ENCODE measurements at regions not wholly inside any gene's neighbourhood (a gene's known extent, or its start where the extent isn't known, plus 50 kb on each side); places are given as distances from the start of the nearest gene placed in this dataset.

DNA sequence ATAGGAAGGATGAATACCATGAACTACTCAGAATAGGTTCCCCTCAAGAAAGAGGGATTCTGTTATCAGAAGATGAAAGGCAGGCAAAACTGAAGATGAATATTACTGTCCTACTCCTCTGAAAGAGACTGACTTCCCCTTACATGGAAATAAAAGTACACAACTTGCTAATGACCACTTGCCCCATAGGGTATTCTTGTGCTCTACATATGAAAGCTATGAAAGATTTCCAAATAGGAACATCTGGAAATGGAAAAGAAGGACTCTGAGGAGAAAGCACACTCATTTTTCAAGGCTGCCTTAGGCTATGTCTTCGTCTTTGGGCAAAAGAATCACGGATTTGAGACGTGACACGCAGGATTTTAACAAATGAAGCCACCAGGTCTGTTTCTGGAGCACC, 170.1 kb upstream of the DAB1 start:
- H3K36me3 Mint-ChIP-seq: no peaks in the 10 kb centered on the region
- no peak overlapping the region for H3K4me2 ChIP-seq
- H3K4me3 ChIP-seq: no peak overlapping the region
- peaks cover 21% of the 10 kb centered on the region for H3K4me1 Mint-ChIP-seq
- no peak overlapping the region for H3K9ac ChIP-seq
- no peaks in the 10 kb centered on the region for H3K36me3 ChIP-seq
- no peaks in the 10 kb centered on the region for H3K27me3 ChIP-seq
- peaks cover 18% of the 10 kb centered on the region for H3K4me1 ChIP-seq
- DNase-seq (ENCODE audit: low spot score): no peak
- no peaks in the 10 kb centered on the region for H4K20me1 ChIP-seq (ENCODE audit: low read depth)
- peaks cover 2% of the 10 kb centered on the region for H3K27me3 Mint-ChIP-seq (ENCODE audit: insufficient read depth, low read depth)
- H3K79me2 ChIP-seq (ENCODE audit: low read depth): no peaks in the 10 kb centered on the region
- H2AFZ ChIP-seq (replicated peaks): no peak overlapping the region
- H3K4me3 Mint-ChIP-seq: no peak overlapping the region
- H3K27ac Mint-ChIP-seq: no peak overlapping the region
- TF ChIP-seq, protein P1, sequence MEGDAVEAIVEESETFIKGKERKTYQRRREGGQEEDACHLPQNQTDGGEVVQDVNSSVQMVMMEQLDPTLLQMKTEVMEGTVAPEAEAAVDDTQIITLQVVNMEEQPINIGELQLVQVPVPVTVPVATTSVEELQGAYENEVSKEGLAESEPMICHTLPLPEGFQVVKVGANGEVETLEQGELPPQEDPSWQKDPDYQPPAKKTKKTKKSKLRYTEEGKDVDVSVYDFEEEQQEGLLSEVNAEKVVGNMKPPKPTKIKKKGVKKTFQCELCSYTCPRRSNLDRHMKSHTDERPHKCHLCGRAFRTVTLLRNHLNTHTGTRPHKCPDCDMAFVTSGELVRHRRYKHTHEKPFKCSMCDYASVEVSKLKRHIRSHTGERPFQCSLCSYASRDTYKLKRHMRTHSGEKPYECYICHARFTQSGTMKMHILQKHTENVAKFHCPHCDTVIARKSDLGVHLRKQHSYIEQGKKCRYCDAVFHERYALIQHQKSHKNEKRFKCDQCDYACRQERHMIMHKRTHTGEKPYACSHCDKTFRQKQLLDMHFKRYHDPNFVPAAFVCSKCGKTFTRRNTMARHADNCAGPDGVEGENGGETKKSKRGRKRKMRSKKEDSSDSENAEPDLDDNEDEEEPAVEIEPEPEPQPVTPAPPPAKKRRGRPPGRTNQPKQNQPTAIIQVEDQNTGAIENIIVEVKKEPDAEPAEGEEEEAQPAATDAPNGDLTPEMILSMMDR (IDR thresholded peaks at IDR 0.05): no peak
- TF ChIP-seq EZH2phosphoT487 (IDR thresholded peaks at IDR 0.05) (no peak), EZH2 (IDR thresholded peaks at IDR 0.05) (no peak)
- peaks cover 12% of the 10 kb centered on the region for H3F3A ChIP-seq (ENCODE audit: low read depth)
- no peaks in the 10 kb centered on the region for H3K9me3 ChIP-seq (ENCODE audit: low read depth)
- H3K27ac ChIP-seq: no peak overlapping the region
- H3K9me3 Mint-ChIP-seq: no peaks in the 10 kb centered on the region

DNA sequence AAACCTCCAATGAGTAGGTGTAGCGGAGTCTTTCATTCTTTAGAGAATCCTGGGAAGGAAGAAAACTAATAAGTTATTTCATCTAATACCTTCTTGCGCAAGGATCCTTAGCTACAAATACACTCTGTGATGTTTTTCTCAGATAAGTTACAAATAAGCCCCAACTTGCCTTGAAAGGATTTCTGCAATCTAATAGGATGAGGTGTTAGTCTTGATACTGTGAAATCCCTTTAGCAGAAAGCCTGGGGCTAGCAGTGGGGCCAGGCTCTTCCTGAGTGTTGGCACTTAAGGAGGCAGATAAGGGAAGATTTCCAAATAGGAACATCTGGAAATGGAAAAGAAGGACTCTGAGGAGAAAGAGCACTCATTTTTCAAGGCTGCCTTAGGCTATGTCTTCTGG, 168.0 kb upstream of the DAB1 start:
- DNase-seq (ENCODE audit: low spot score): no peak
- no peak overlapping the region for H3K4me3 Mint-ChIP-seq

DNA sequence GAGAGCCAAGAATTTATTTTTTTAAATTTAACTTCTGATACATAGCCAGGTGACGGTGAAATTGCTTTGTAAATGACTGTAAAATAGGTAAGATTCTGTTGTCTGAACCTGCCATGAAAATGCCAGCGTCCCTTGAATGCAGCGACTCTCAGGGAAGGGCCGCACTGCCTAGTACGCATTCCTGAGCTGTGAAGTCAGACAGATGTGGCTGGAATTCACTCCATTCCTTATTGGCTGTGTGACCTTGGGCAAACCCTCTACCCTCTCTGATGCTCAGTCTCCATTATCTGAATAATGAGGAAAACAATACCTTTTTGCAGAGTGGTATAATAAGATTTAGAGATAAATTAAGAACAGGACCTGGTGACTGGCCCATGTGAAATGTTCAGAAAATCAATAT, 167.1 kb upstream of the DAB1 start:
- TF ChIP-seq EZH2 (IDR thresholded peaks at IDR 0.05): no peak
- TF ChIP-seq, protein P1 (IDR thresholded peaks at IDR 0.05): no peak
- no peak for TF ChIP-seq EZH2phosphoT487 (IDR thresholded peaks at IDR 0.05)
- Mint-ChIP-seq H3K27me3 (ENCODE audit: insufficient read depth, low read depth) (peaks cover 4% of the 10 kb centered on the region), H3K4me3 (no peak overlapping the region), H3K27ac (no peak overlapping the region), H3K9me3 (no peaks in the 10 kb centered on the region), H3K36me3 (no peaks in the 10 kb centered on the region), H3K4me1 (peaks cover 2% of the 10 kb centered on the region)
- Histone ChIP-seq H2AFZ (replicated peaks) (no peak overlapping the region), H3K27ac (no peak overlapping the region), H3K27me3 (no peaks in the 10 kb centered on the region), H3K79me2 (ENCODE audit: low read depth) (no peaks in the 10 kb centered on the region), H3K4me3 (no peak overlapping the region), H3K9me3 (ENCODE audit: low read depth) (no peaks in the 10 kb centered on the region), H3K4me1 (no peaks in the 10 kb centered on the region), H3K4me2 (no peak overlapping the region), H3K36me3 (no peaks in the 10 kb centered on the region), H3K9ac (no peak overlapping the region), H4K20me1 (ENCODE audit: low read depth) (no peaks in the 10 kb centered on the region), H3F3A (ENCODE audit: low read depth) (no peaks in the 10 kb centered on the region)
- DNase-seq (ENCODE audit: low spot score): no peak

More for the DNA sequence above, 168.0 kb upstream of the DAB1 start:
- Histone ChIP-seq H3K4me2 (no peak overlapping the region), H3K9ac (no peak overlapping the region), H3K27me3 (no peaks in the 10 kb centered on the region), H3K9me3 (ENCODE audit: low read depth) (no peaks in the 10 kb centered on the region), H3F3A (ENCODE audit: low read depth) (peaks cover 5% of the 10 kb centered on the region), H2AFZ (replicated peaks) (no peak overlapping the region), H3K4me3 (no peak overlapping the region), H3K27ac (no peak overlapping the region), H3K4me1 (peaks cover 4% of the 10 kb centered on the region), H3K79me2 (ENCODE audit: low read depth) (no peaks in the 10 kb centered on the region), H4K20me1 (ENCODE audit: low read depth) (no peaks in the 10 kb centered on the region), H3K36me3 (no peaks in the 10 kb centered on the region)
- TF ChIP-seq EZH2 (IDR thresholded peaks at IDR 0.05) (no peak), EZH2phosphoT487 (IDR thresholded peaks at IDR 0.05) (no peak)
- TF ChIP-seq, protein P1 (IDR thresholded peaks at IDR 0.05): no peak
- H3K4me1 Mint-ChIP-seq: peaks cover 7% of the 10 kb centered on the region
- no peak overlapping the region for H3K27ac Mint-ChIP-seq
- H3K27me3 Mint-ChIP-seq (ENCODE audit: insufficient read depth, low read depth): peaks cover 4% of the 10 kb centered on the region
- no peaks in the 10 kb centered on the region for H3K9me3 Mint-ChIP-seq
- H3K36me3 Mint-ChIP-seq: no peaks in the 10 kb centered on the region

All from neural progenitor cell (in vitro differentiated cells).